NB4 (cell line): ENCODE measurements at regions not wholly inside any gene's neighbourhood (a gene's known extent, or its start where the extent isn't known, plus 50 kb on each side); places are given as distances from the start of the nearest gene placed in this dataset.

ENCODE experiments used
- DNase-seq: peaks from one replicate; pipeline ENCODE4 v3.0.0; 2010; ENCODE audit warnings: low read depth
- H3K4me3 ChIP-seq: one replicate; pipeline ENCODE4 v1.5.1; 2011; ENCODE audit warnings: mild to moderate bottlenecking, low read depth, low read length, moderate library complexity
- CTCF ChIP-seq: IDR thresholded peaks from one replicate; pipeline ENCODE4 v1.5.1; 2012; ENCODE audit warnings: low read depth, low read length
- MYC ChIP-seq: IDR thresholded peaks from 2 replicates; pipeline ENCODE4 v1.6.1; 2011; ENCODE audit warnings: low read depth, low read length
- POLR2A ChIP-seq: IDR thresholded peaks from 2 replicates; pipeline ENCODE4 v1.6.1; 2011; ENCODE audit warnings: mild to moderate bottlenecking; ENCODE audit not compliant: insufficient read length; ENCODE audit errors: extremely low read depth
- TF ChIP-seq, protein P1 (sequence below): IDR thresholded peaks from 2 replicates; pipeline ENCODE4 v1.6.1; 2011; ENCODE audit warnings: low read depth, low read length

DNA sequence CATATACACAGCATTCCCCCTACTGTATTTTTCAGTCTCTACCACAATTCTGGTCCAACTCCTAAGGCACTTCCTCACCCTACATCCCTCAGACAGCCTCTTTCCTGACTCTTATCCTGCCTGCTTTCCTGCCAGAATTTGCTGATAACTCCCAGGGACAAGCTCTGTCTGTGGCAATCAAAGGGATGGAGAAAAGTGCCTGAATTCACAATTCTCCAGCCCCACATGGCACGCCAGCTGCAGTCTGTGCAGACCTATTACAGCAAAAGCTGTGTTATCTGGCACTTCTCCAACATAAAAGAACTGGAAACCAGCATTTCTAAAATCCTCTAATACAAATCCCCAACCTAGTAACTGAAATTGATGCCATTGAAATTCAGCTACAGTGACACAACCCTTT is 404.8 kb downstream of the KLHL13 start:
- H3K4me3 ChIP-seq = no peak overlapping the region
- no peak for DNase-seq
- no peak for TF ChIP-seq POLR2A
- no peak for TF ChIP-seq CTCF
- TF ChIP-seq, protein P1, sequence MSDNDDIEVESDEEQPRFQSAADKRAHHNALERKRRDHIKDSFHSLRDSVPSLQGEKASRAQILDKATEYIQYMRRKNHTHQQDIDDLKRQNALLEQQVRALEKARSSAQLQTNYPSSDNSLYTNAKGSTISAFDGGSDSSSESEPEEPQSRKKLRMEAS = no peak
- no peak for TF ChIP-seq MYC

GRCh38 chrX:117707948-117708743 is 408.5 kb downstream of the KLHL13 start:
- no peak overlapping the region for H3K4me3 ChIP-seq
- TF ChIP-seq, protein P1 = no peak
- TF ChIP-seq POLR2A (no peak), MYC (no peak), CTCF (no peak)
- no peak for DNase-seq

GRCh38 chrX:117701050-117701449 is 415.6 kb downstream of the KLHL13 start:
- TF ChIP-seq CTCF (no peak), MYC (no peak), POLR2A (no peak)
- TF ChIP-seq, protein P1 = no peak
- no peak overlapping the region for H3K4me3 ChIP-seq
- no peak for DNase-seq

GRCh38 chrX:117689956-117690355 is 426.7 kb downstream of the KLHL13 start:
- H3K4me3 ChIP-seq = no peak overlapping the region
- no peak for TF ChIP-seq CTCF
- TF ChIP-seq POLR2A = no peak
- TF ChIP-seq MYC = no peak
- TF ChIP-seq, protein P1 = no peak
- DNase-seq = no peak

GRCh38 chrX:117680286-117680685 is 436.3 kb downstream of the KLHL13 start:
- DNase-seq = no peak
- no peak for TF ChIP-seq CTCF
- TF ChIP-seq MYC = no peak
- H3K4me3 ChIP-seq = no peak overlapping the region

DNA sequence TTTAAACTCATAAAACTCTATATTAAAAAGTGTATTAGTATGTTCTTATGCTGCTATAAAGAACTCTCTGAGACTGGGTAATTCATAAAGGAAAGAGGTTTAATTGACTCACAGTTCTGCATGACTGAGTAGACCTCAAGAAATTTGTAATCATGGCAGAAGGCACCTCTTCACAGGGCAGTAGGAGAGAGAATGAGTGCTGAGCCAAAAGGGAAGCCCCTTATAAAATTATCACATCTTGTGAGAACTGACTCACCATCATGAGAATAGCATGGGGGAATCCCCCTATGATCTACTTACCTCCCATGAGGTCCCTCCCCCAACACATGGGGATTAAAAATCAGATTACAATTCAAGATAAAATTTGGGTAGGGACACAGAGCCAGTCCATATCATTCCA is 463.2 kb downstream of the KLHL13 start:
- DNase-seq = no peak
- no peak for TF ChIP-seq CTCF
- TF ChIP-seq MYC = no peak
- TF ChIP-seq, protein P1 = no peak
- no peak for TF ChIP-seq POLR2A
- H3K4me3 ChIP-seq = no peak overlapping the region
